ENCODE measurements at regions not wholly inside any gene's neighbourhood (a gene's known extent, or its start where the extent isn't known, plus 50 kb on each side); places are given as distances from the start of the nearest gene placed in this dataset.
A peak's percentile ranks its signal among the peaks of the same experiment; 100 is the strongest.

GRCh38 chr6:78615430-78615904 is 251.9 kb upstream of the IRAK1BP1 start:
- POLR2A ChIA-PET: no interaction called here
- H4K20me1 ChIP-seq (ENCODE audit: insufficient read depth): no peaks in the 10 kb centered on the region
- H3K27ac ChIP-seq (ENCODE audit: low read depth, low read length): no peak overlapping the region
- no peak overlapping the region for H3K9ac ChIP-seq (ENCODE audit: low read length)
- peak overlapping the region; percentile 29 for H3K4me2 ChIP-seq (ENCODE audit: low read length)
- no peaks in the 10 kb centered on the region for H3K36me3 ChIP-seq (ENCODE audit: control insufficient read depth in 1 of 2, insufficient read depth in 2 of 2, low read length in 2 of 2)
- no peak; the same call in 1 of the 2 replicates for ATAC-seq
- H3K4me3 ChIP-seq (replicated peaks in 1 of 2; ENCODE audit: low read depth in 1 of 2, low read length in 2 of 2): no peak overlapping the region
- TF ChIP-seq YY1 (IDR thresholded peaks at IDR 0.05; ENCODE audit: extremely low read depth, insufficient replicate concordance, low read depth, low read length) (no peak), JUND (IDR thresholded peaks at IDR 0.05) (peak; percentile 46), POLR2A (IDR thresholded peaks at IDR 0.05; ENCODE audit: borderline replicate concordance, extremely low read depth, insufficient read depth, insufficient read length) (no peak), EGR1 (IDR thresholded peaks at IDR 0.05; ENCODE audit: low read depth) (no peak), EZH2phosphoT487 (IDR thresholded peaks at IDR 0.05; ENCODE audit: borderline replicate concordance) (no peak), POLR2AphosphoS5 (IDR thresholded peaks at IDR 0.05; ENCODE audit: low read depth, low read length) (no peak), ZNF274 (IDR thresholded peaks at IDR 0.05; ENCODE audit: low read depth, low read length) (no peak), EZH2 (IDR thresholded peaks at IDR 0.05) (no peak), SP1 (IDR thresholded peaks at IDR 0.05; ENCODE audit: low read depth) (0 out of 2 replicates have a peak, but pooled peaks have one; percentile 37), CBX3 (IDR thresholded peaks at IDR 0.05; ENCODE audit: low read depth) (no peak), CEBPB (IDR thresholded peaks at IDR 0.05; ENCODE audit: low read depth) (no peak), FOSL1 (IDR thresholded peaks at IDR 0.05; ENCODE audit: low read depth) (peak; percentile 46; the same call in 1 of the 2 replicates), ZBTB33 (IDR thresholded peaks at IDR 0.05; ENCODE audit: extremely low read depth, insufficient replicate concordance, low read length) (no peak)
- TF ChIP-seq, protein P1, sequence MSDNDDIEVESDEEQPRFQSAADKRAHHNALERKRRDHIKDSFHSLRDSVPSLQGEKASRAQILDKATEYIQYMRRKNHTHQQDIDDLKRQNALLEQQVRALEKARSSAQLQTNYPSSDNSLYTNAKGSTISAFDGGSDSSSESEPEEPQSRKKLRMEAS (IDR thresholded peaks at IDR 0.05): 0 out of 2 replicates have a peak, but pooled peaks have one; percentile 18
- intact Hi-C loops (cut with micrococcal nuclease): no loop called here
- H3K9me3 ChIP-seq (ENCODE audit: control insufficient read depth in 1 of 2, insufficient read depth in 1 of 2, low read depth in 1 of 2, low read length in 2 of 2): no peaks in the 10 kb centered on the region
- no TSS peak for BruUV-seq (replicated peaks)
- no peaks in the 10 kb centered on the region for H3K9me2 ChIP-seq (ENCODE audit: insufficient read depth)
- peaks cover 0 to 16% of the 10 kb centered on the region in 2 experiments; a peak in 2 of 4 replicates for H3K4me1 ChIP-seq (ENCODE audit: control insufficient read depth in 1 of 2, insufficient read depth in 2 of 2, low read length in 2 of 2)
- CTCF ChIA-PET: no interaction called here
- H2AFZ ChIP-seq (ENCODE audit: low read depth, low read length, poor library complexity, severe bottlenecking): peak overlapping the region; percentile 84
- no peak for DNase-seq (ENCODE audit: low read depth, low spot score)
- H3K79me2 ChIP-seq (ENCODE audit: insufficient read depth, low read length): no peaks in the 10 kb centered on the region
- H3K27me3 ChIP-seq (ENCODE audit: insufficient read depth, low read length): no peaks in the 10 kb centered on the region
- RAD21 ChIA-PET (ENCODE audit: low non-redundant PET in 1 of 2, low total read pairs in 2 of 2, uncharacterized antibody in 2 of 2, unreplicated experiment in 2 of 2): no interaction called here
